ENCODE measurements at regions not wholly inside any gene's neighbourhood (a gene's known extent, or its start where the extent isn't known, plus 50 kb on each side); places are given as distances from the start of the nearest gene placed in this dataset.

DNA sequence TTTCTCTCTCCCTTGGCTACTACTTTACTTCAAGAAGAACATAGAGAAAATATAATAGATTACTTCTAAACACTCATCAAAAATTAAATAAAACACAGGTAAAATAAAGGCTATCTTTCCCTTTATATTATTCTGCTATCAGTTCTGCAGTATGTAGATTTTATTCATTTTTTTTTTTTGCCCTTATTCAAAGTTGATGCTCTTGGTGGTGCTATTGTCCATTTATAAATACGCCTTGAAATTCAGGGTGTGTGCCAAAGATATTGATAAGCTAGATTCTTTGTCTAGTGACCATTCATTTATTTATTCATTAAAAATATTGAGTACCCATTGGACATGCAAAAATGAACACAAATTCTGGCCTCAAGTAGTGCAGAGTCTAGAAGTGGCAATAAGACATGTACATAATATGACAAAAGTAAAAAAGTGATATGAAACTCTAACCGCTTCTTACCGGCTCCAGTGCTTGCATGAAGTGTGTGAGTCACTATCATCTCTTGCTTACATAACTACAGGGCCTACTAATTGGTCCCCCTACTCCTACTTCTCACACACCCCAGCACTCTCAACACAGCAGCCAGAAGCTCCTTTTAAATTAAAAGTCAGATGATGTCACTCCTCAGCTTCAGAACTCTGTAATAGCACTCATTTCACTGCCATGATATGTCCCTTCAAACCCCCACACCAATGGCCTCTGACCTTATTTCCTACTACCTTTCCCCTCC lies 208.3 kb upstream of the FANCL start:
- DNase-seq: no peak

DNA sequence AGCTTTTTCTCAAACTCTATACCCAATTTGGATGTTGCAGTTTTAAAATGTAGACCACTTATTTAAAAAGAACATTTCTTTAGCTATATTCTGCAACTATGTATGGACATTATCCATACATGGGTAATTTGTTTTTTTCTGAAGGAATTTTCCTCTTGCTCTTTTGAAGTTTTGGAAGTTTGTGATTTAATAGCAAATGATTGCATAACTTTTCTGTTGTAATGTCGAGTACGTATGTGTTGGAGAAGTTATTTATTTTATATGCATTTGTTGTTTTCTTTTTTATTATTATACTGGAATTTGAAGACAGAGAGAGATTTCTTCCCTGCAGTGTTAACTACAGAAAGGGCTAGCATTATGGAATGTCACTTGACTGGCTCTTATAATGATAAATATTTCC lies 207.7 kb upstream of the FANCL start:
- no peak for DNase-seq

DNA sequence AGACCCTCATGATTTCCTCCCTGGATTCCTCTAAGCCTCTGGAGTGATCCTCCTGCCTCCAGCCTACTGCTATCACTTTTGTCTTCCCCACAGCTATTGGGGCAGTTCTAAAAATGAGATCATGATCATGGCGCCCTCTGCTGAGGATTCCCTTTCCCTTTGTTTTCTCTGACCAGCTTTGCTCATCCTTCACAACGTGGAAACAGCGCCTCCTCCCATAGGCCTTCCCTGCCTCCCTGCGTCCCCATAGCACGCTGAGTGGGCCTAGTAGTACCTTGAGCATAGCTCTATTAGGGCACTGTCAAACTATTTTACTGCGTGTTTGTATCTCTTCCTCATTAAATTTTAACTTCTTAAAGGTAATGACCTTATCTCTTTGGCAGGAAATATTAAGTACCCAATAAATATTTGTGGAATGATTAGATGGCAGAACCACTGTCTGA lies 207.0 kb upstream of the FANCL start:
- peak; percentile 75 for DNase-seq

DNA sequence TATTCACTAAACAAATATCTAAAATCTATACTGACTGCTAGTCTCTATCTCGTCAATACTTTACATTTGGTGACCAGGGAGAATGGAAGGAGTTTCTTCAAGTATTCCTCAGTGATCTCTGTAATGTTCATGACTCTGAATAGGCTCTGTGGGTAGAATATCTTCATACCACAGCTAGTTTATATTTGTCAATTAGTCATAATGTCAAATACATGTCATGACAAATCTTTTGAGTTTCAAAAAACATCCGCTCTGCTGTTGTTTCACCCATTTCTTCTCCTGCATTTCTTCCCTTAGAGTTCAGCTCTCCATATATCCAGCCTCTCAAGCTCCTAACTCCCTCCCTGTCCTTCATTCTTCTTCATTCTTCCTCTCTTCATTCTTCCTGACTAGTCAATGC lies 206.5 kb upstream of the FANCL start:
- no peak for DNase-seq

DNA sequence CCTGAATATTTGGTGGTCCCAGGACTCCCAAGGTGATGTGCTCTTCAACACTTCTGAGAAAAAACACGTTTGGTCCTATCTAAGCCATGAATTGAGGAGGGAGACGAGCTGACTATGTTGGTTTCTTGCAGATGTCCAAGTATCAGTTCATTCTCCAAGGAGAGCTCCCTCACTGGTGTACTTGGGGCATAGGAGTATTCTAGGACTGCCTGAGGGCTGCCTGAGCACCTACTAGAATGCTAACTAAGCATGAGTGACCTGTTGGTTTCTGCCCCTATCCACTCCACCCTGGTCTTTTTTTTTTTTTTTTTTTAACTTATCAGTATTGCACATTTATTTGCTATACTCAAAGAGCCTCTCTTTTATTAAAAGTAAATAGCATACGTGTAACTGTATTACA lies 200.5 kb upstream of the FANCL start:
- no peak for DNase-seq

DNA sequence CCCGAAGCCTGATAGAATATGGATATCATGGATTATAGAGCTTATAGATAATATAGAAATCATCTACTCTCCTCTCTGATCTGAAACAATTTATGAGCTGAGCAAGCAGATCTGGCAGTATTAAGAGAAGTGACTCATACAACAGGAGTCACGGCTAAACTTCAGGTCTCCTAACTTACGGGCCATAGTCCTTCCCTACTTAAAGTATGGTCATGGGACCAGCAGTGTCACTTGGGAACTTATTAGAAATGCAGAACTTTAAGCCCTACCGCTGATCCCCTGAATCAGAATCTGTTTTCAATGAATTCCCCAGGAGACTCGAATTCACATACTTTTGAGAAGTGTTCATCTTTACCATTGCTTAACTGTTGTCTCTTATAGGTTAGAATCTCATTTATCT lies 195.7 kb upstream of the FANCL start:
- DNase-seq: no peak

DNA sequence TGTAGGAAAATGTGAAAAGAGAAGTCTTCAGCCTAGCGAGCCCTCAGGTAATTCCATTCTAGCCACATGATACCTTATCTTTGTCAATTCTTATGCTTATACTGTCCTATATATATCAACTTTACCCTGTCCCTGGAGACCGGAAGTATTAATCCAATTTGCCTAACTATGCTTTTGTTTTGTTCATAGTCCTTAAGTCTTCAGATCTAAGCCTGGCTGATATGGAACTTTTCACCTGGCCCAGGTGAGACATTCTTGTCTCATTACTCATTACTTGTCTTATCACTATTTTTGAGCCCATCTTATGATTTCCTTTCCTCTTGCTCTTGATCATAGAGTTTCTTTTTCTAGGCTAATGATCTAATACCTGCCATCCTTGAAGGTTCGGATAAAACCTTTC lies 194.1 kb upstream of the FANCL start:
- DNase-seq: no peak

DNA sequence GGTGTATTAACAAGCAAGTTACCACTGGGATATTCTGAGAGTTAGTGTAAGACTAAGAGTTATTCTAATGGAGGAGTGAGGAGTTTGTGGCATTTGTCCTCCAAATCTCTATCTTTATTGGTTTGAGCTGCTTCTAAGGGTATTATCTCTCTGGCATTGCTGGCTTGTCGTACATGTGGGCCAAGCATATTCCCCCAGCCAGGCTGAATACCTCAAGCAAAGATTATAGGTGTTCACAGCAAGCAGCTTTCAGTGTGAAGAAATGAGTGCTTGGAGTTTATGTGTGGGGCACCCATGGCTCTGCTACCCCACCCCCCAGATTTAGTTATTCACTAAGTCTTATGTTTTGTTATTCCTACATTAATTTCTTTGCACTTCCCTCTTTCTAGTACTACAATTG lies 193.6 kb upstream of the FANCL start:
- DNase-seq: no peak

DNA sequence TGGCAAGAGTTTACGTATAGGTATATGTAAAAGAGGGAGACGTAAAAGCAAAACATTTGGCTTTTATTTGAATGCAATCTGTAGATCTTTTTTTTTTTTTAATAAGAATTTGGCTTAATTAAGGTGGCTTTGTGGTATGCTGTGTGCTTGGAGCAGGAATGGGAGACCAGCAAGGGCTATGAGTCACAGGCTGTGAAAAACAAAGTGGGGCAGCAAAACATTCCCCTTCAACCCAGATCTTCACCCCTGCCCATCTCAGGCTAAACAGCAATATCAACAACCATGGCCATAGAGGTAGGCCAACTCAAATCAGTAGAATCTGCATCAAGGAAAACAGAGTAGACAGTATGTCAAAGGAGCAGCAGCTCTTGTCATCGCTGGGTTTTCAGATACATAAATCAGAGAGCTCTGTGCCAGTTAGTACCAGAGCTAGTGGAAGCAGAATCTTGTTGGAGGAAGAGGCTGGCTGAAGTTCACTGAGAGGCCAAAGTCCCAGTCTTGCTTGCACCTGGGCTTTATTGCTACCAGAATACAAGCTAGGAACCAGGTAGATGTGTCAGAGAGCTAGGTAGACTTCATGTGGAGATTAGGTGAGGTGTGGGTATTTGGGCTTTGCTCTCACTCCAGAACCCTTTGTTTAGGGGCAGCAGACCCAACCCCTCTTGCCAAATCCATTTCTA lies 191.5 kb upstream of the FANCL start:
- no peak for DNase-seq

DNA sequence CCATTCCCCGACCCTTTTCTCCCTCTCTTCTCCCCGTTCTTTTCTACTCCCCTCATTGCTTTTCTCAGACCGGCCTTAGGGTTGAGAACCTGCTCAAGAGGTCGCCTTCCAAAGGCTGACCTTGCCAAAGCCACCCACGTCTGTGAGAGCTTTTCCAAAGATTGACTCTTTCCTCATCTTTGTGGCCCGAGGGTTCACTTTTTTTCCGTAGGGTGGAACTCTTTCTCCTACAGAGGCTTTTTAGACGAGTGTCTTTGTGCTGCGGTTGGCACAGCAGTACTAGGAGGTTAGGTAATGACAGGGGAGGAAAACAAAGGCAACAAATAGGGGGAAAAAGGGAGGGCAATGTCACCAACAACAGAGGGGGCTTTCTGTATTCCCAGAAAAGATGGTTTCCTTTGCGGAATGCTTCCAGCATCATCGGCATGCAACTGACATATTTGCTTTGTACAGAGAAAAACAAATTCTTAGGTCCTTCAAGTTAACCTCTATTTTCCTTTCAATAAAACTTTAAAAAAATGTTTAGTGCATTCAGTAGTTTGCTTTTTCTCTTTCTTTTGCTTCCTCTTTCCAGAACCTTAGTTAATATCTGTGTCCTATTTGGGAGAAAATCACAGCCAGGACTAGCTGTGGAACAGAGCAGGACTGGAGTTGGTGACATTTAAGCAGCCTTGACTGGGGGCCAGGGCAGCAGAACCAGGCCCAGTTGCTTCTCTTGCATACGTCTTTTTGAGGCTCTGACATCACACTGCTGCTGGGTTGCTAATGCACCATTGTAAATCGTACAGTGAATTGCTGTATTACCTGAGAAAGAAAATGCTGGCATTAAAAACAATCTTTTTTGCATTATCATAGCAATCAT lies 188.1 kb upstream of the FANCL start:
- DNase-seq: no peak

DNA sequence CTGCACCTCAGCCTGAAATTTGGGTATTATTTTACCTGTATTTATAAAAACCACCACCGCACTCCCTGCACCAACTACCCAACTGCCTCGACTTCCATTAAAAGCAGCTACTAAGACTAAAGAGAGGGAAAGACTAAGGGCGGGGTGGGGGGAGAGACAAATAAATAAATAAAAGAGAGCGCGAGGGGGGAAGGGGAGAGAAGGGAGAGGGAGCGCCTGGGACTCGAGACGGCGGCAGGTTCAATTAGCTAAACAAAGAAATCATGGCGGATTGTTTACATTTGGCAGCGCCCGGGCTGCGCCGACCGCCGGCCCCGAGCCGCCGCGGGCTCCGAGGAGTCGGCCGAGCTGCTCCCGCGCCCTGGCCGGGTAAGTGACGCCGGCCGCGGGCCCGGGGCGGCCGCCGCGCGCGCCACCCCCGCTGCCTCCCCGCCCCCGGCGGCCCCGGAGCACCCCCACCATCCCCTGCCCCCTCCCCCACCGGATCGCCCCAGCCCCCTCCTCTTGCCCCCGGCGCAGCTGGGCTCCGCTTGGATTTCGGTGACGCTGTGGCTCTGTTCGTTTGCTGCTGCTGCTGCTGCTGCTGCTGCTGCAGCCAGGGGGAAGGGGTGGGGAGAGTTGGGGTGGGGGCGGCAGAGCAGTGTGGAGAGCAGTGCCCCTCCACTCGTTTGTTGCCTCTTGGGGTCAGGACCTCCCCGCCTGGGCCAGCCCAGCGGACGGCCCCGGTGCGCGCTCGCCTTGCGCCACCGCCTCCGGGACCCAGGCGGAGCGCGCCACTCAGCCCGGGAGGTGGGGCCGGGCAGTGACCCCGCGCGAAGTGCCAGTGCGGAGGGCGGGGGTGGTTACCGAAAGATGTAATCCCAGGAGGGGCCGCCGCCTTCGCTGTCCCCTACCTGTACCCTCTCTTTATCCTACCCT lies 187.2 kb upstream of the FANCL start:
- DNase-seq: no peak

DNA sequence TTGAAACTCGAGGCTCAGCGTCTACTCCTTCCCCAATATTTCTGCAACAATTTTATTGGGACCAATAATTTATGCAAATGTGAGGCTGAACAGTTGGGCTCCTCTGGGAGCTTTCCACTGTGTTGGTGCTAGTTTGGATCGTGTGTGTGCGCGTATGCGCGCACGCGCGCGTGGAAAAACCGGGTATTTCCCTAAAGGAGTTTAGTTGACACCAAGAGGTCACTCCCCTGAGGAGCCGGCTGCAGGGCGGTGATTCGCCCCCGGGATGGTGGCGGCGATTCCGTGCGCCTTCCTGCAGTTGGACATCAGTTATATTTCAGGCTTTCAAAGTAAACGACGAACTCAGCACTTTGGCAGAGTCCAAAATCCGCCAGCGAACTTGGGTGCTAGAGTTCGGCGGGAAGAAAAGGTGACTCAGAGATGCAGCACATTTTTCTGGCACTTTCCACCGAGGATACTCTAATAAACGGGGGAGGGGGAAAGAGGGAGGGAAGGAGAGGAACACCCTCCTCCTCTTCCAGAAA lies 186.5 kb upstream of the FANCL start:
- peak; percentile 37 for DNase-seq

DNA sequence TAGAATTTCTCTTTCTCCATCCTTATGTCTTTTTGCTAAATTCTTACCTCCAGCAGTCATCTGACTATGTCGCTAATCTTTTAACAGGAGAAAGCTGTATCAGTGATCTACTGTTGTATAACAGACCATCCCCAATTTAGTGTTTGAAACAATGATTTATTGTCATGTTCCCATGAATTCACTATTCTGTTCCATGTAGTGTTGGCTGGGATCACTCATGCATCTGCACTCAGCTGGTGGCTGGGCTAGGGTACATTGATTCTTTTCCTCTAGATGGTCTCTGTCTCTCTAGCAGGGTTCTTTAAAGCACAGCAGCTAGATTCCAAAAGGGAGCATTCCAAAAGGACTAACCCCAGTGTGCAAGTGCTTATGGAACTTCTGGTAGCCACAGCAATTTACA lies 184.2 kb upstream of the FANCL start:
- DNase-seq: no peak

DNA sequence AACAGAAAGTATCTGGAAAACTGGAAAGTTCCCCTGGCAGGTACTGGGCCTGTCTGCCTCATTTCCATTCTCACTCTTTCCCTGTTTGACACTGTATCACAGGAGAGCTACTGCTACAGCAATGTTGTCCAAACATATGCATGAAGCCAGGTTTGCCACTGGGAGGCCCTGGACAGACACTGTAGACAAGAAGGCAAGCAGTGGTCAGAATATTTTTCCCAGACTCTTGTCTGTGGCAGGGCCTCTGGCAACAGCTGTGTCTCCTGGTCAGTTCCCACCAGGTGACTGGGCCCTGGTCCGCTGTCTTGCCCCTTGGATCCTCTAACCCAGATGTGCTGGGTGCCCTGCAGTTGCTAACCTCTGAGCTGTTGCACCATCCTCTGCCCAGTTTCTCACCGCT lies 178.9 kb upstream of the FANCL start:
- DNase-seq: no peak

DNA sequence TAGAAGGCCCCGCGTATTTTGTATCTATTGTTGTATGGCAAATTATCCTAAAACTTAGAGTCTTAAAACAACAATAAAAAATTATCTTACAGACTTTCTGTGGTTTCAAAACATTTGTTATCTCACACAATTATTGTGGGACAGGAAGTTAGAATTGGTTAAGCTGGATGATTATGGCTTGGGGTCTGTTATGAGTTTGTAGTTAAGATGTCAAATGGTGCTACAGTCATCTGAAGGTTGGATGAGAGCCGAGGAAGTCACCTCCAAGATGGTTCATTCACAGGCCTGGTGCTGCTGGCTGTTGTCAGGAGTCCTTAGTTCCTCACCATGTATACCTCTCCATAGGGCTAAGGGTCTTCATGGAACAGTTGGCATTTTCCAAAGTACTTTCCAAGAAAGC lies 175.6 kb upstream of the FANCL start:
- no peak for DNase-seq

DNA sequence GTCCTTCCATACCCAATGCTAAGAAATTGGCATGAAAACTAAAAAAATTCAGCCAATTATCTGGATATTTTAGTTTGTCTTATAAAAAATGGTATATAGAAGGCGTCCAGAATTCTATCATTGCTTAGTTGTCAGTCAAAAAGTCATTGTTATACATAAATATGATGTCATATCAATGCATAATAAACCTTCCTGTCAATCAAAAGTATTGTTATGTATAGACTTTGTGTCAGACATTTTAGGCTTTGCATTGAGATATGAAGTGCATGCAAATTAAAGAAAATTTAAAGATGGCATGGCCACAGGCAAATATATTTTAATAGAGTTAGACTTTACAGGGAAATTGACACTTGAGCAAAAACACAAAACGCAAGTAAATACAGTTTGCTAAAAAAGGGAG lies 173.4 kb upstream of the FANCL start:
- DNase-seq: no peak

DNA sequence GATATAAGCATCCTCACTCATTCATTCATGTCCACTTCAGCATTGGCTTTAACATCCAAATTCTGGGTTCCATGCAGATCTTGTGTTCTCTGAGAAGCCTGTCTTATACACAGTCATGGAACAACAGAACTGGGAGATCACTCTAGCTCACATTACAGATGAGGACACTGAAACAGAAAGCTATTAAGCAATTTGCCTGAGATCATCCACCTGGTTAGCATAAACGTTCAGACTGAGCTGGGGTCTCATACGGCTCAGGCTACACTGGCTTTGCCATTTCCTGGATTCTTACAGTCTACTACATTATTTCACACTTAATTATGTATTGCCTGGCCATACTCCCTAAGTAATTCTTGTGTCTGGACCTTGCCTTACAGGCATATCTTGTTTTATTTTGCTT lies 169.4 kb upstream of the FANCL start:
- no peak for DNase-seq

DNA sequence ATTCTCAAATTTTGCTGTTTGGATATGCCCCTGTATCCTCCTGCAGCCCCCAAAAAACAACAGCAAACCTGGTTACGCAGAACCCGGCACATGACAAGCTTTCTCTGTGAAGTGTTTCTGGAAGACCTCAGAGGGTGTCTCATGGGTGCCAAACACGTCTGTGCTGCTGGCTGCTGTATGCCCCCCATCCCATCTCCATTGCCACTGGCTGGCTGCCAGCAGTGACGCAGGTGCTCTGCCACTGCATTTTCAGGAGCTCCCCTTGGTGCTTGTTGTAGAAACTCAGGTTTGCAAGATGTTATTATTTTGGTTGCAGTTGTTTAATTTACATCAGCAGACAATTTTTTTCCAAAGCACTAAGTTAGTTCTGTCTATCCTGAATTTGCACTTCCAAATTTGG lies 166.4 kb upstream of the FANCL start:
- DNase-seq: no peak

DNA sequence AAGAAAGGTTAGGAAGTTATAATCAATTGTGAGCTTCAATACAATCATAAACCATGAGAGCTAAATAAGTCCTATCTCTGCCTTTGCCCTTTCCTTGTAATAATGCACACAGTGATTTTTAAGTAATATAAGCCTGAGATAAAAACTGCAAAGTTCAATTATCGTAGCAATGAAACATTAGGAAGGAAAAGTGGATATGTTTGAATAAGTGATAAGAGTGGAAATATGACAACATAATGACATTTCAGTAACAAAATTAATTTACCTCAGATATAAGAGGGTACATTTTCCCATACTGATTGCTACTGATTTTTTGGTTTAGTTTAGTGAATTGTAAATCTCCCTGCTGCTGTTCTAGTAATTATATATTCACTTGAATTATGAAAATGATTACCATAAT lies 164.2 kb upstream of the FANCL start:
- no peak for DNase-seq

DNA sequence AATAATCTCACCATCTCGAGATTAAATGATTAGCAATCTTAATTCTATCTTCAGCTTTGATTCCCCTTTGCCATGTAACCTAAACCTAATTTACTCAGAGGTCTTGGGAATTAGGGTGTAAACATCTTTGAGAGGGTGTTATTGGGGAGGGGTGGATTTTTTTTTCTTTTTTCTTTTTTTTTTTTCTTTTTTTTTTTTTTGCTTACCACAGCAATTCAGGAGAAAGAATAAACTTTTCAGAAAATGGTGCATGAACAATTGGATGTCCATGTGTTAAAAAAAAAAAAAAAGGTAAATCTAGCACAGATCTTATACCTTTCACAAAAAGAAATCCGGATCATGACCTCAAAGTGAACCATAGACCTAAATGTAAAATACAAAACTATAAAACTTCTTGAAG lies 160.8 kb upstream of the FANCL start:
- DNase-seq: no peak

DNA sequence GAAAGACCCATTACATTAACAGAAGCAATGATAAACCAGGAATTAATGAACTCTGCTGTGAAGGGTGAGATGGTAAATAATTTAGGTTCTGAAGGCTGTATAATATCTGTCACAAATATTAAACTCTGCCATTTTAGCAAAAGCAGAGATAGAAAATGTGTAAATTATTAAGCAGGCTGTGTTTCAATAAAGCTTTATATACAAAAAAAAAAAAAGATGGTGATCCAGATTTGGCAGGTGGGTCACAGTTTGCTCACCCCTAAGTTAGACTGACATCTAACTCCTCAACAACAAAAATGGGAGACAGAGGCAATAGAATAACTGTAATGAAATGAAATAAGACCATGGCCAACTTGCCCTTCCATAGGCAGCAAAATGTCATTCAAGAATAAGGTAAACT lies 157.3 kb upstream of the FANCL start:
- DNase-seq: no peak

DNA sequence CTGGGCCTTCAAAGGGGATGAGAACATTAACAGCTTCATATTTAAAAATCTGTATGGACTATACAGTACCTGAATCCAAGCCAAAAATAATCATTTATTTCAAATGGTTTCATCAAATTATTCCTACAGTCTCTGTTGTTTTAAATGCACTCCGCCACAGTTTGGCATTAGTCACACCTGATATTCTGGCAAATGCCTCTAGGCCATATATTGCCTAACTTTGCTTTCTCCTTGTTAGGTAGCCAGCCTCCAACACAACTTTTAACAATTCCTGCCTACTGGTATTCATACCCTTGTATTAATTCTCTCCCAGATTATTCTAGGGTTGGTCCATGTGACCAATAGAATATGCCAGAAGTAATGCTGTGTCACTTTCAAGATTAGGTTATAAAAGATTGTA lies 146.6 kb upstream of the FANCL start:
- no peak for DNase-seq

Measured in fibroblast of skin of back (primary cell).